ENCODE measurements at regions not wholly inside any gene's neighbourhood (a gene's known extent, or its start where the extent isn't known, plus 50 kb on each side); places are given as distances from the start of the nearest gene placed in this dataset.

DNA sequence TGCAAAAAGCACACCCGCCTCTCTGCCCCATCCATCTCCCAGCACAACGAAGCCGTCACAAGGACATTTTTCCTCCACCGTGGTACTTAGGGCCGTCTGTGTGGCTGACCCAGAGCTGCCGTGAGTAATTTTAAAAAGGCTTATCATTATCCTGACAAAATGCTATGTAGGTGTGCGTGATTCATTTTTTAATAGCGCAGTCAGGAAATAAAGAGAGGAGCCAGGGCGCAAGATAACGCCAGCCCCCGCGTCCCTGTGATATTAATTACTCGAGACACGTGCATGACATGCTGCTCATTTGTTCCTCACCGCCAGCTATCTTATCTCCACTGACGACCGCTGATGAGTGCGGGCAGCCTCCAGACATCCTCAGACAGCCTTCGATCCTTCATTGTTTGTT, 332.7 kb upstream of the PFKP start:
- no peak for TF ChIP-seq EZH2phosphoT487 (conservative IDR thresholded peaks at IDR 0.05; ENCODE audit: low read length)
- TF ChIP-seq, protein P1, sequence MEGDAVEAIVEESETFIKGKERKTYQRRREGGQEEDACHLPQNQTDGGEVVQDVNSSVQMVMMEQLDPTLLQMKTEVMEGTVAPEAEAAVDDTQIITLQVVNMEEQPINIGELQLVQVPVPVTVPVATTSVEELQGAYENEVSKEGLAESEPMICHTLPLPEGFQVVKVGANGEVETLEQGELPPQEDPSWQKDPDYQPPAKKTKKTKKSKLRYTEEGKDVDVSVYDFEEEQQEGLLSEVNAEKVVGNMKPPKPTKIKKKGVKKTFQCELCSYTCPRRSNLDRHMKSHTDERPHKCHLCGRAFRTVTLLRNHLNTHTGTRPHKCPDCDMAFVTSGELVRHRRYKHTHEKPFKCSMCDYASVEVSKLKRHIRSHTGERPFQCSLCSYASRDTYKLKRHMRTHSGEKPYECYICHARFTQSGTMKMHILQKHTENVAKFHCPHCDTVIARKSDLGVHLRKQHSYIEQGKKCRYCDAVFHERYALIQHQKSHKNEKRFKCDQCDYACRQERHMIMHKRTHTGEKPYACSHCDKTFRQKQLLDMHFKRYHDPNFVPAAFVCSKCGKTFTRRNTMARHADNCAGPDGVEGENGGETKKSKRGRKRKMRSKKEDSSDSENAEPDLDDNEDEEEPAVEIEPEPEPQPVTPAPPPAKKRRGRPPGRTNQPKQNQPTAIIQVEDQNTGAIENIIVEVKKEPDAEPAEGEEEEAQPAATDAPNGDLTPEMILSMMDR (IDR thresholded peaks at IDR 0.05; ENCODE audit: insufficient read depth, low read length, poor library complexity, severe bottlenecking): no peak

All from SU-DHL-6 (cell line).